Peyer's patch (tissue), 4 donors: ENCODE measurements at regions not wholly inside any gene's neighbourhood (a gene's known extent, or its start where the extent isn't known, plus 50 kb on each side); places are given as distances from the start of the nearest gene placed in this dataset.

ENCODE experiments used
- DNase-seq, 3 donors: peaks; one replicate each; pipeline ENCODE4 v3.0.0-alpha.2; 2017 to 2019
- H3K27ac ChIP-seq, 4 donors: fragments of 200-600 bp; sonication (generic); one replicate each; pipeline ENCODE4 v1.5.1; 2016 to 2019
- H3K27me3 ChIP-seq, 2 donors: fragments of 200-600 bp; sonication (generic); one replicate each; pipeline ENCODE4 v1.5.1; 2019
- H3K36me3 ChIP-seq, 3 donors: fragments of 200-600 bp; sonication (generic); one replicate each; pipeline ENCODE4 v1.5.1; 2016 to 2019
- H3K4me1 ChIP-seq, 4 donors: fragments of 200-600 bp; sonication (generic); one replicate each; pipeline ENCODE4 v1.5.1; 2016 to 2019
- H3K4me3 ChIP-seq, 4 donors: fragments of 200-600 bp; sonication (generic); 1 replicate in 3 of 4; 2 replicates in 1 of 4; pipeline ENCODE4 v1.5.1; 2016 to 2019; ENCODE audit warnings: mild to moderate bottlenecking in 1 of 4
- H3K9me3 ChIP-seq, 4 donors: fragments of 200-600 bp; sonication (generic); one replicate each; pipeline ENCODE4 v1.5.1; 2016 to 2019; ENCODE audit warnings: mild to moderate bottlenecking in 1 of 4
- CTCF ChIP-seq, 6 experiments: fragments of 450-650 bp in 4 of 6; fragments of 200-600 bp in 2 of 6; sonication (generic) in 1 of 6; IDR thresholded peaks; one replicate each; pipeline ENCODE4 v1.5.1; 2017 to 2019; ENCODE audit warnings: antibody characterized with exemption in 6 of 6, mild to moderate bottlenecking in 3 of 6, moderate library complexity in 1 of 6
- POLR2A ChIP-seq, 2 donors: fragments of 450-650 bp; IDR thresholded peaks; one replicate each; pipeline ENCODE4 v1.5.1; 2017; ENCODE audit warnings: antibody characterized with exemption in 2 of 2, mild to moderate bottlenecking in 2 of 2, moderate library complexity in 2 of 2

GRCh38 chr20:60803335-60804055, 448.6 kb upstream of the CDH4 start:
- no peaks in the 10 kb centered on the region for H3K9me3 ChIP-seq
- H3K4me3 ChIP-seq, result no peak overlapping the region
- DNase-seq, result no peak
- H3K27me3 ChIP-seq, result no peaks in the 10 kb centered on the region
- no peaks in the 10 kb centered on the region for H3K36me3 ChIP-seq
- H3K4me1 ChIP-seq, result no peaks in the 10 kb centered on the region
- TF ChIP-seq CTCF (IDR thresholded peaks at IDR 0.05) (no peak), POLR2A (IDR thresholded peaks at IDR 0.05) (no peak)
- H3K27ac ChIP-seq, result no peak overlapping the region

GRCh38 chr20:60804240-60804917, 447.7 kb upstream of the CDH4 start:
- H3K9me3 ChIP-seq, result no peaks in the 10 kb centered on the region
- no peaks in the 10 kb centered on the region for H3K4me1 ChIP-seq
- TF ChIP-seq POLR2A (IDR thresholded peaks at IDR 0.05), result no peak
- no peak for TF ChIP-seq CTCF (IDR thresholded peaks at IDR 0.05)
- no peak for DNase-seq
- H3K27ac ChIP-seq, result no peak overlapping the region
- H3K36me3 ChIP-seq, result no peaks in the 10 kb centered on the region
- H3K4me3 ChIP-seq, result no peak overlapping the region
- H3K27me3 ChIP-seq, result no peaks in the 10 kb centered on the region

GRCh38 chr20:60804918-60805630, 447.0 kb upstream of the CDH4 start:
- no peak overlapping the region for H3K4me3 ChIP-seq
- no peak overlapping the region for H3K27ac ChIP-seq
- TF ChIP-seq CTCF (IDR thresholded peaks at IDR 0.05) (no peak), POLR2A (IDR thresholded peaks at IDR 0.05) (no peak)
- no peak for DNase-seq
- H3K36me3 ChIP-seq, result no peaks in the 10 kb centered on the region
- H3K27me3 ChIP-seq, result no peaks in the 10 kb centered on the region
- no peaks in the 10 kb centered on the region for H3K4me1 ChIP-seq
- no peaks in the 10 kb centered on the region for H3K9me3 ChIP-seq

GRCh38 chr20:60806354-60806753, 445.7 kb upstream of the CDH4 start:
- no peak for TF ChIP-seq POLR2A (IDR thresholded peaks at IDR 0.05)
- TF ChIP-seq CTCF (IDR thresholded peaks at IDR 0.05), result no peak
- H3K27ac ChIP-seq, result no peak overlapping the region
- H3K9me3 ChIP-seq, result no peaks in the 10 kb centered on the region
- H3K4me3 ChIP-seq, result no peak overlapping the region
- DNase-seq, result no peak
- no peaks in the 10 kb centered on the region for H3K27me3 ChIP-seq
- no peaks in the 10 kb centered on the region for H3K36me3 ChIP-seq
- H3K4me1 ChIP-seq, result no peaks in the 10 kb centered on the region

- no peaks in the 10 kb centered on the region for H3K27me3 ChIP-seq
- H3K9me3 ChIP-seq, result no peaks in the 10 kb centered on the region
- no peak overlapping the region for H3K27ac ChIP-seq
- TF ChIP-seq CTCF (IDR thresholded peaks at IDR 0.05) (no peak), POLR2A (IDR thresholded peaks at IDR 0.05) (no peak)
- no peak for DNase-seq
- H3K4me3 ChIP-seq, result no peak overlapping the region
- H3K4me1 ChIP-seq, result no peaks in the 10 kb centered on the region
- no peaks in the 10 kb centered on the region for H3K36me3 ChIP-seq
Observed at GRCh38 chr20:60806824-60807223, 445.2 kb upstream of the CDH4 start.
